D721Med (cell line): ENCODE measurements at regions not wholly inside any gene's neighbourhood (a gene's known extent, or its start where the extent isn't known, plus 50 kb on each side); places are given as distances from the start of the nearest gene placed in this dataset.

Source experiments
- DNase-seq: peaks from one replicate; pipeline ENCODE4 v3.0.0; 2011; ENCODE audit warnings: low spot score; ENCODE audit not compliant: insufficient read length
- FAIRE-seq: peaks from 2 replicates; lab custom pipeline; 2011; peaks lifted over from hg19 to GRCh38; lab: Jason Lieb, UNC
- TF ChIP-seq, protein P1 (sequence below): IDR thresholded peaks from 2 replicates; pipeline ENCODE4 v1.5.1; 2012; ENCODE audit warnings: mild to moderate bottlenecking, control low read depth; ENCODE audit not compliant: insufficient read depth; ENCODE audit errors: missing control alignments

DNA sequence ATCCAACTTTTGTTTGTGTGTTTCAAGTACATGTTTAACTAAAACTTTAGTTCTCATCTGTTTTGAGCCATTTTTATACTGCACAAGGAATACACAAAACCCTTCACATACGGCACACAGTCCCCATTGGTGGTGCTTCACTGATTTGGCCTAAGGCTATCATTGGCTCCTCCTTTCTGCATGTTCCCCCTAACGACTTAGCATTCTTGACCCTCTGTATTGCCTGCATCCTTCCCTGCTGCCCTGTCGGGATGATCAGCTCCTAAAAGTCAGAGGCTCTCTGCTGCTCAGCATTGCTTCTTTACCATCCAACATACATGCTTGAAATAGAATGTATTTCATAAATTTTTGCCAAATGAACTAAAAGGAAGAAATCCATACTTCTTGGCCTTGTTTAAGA is 111.4 kb upstream of the ABCB5 start:
- TF ChIP-seq, protein P1, sequence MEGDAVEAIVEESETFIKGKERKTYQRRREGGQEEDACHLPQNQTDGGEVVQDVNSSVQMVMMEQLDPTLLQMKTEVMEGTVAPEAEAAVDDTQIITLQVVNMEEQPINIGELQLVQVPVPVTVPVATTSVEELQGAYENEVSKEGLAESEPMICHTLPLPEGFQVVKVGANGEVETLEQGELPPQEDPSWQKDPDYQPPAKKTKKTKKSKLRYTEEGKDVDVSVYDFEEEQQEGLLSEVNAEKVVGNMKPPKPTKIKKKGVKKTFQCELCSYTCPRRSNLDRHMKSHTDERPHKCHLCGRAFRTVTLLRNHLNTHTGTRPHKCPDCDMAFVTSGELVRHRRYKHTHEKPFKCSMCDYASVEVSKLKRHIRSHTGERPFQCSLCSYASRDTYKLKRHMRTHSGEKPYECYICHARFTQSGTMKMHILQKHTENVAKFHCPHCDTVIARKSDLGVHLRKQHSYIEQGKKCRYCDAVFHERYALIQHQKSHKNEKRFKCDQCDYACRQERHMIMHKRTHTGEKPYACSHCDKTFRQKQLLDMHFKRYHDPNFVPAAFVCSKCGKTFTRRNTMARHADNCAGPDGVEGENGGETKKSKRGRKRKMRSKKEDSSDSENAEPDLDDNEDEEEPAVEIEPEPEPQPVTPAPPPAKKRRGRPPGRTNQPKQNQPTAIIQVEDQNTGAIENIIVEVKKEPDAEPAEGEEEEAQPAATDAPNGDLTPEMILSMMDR = no peak
- no peak for DNase-seq
- no peak for FAIRE-seq

DNA sequence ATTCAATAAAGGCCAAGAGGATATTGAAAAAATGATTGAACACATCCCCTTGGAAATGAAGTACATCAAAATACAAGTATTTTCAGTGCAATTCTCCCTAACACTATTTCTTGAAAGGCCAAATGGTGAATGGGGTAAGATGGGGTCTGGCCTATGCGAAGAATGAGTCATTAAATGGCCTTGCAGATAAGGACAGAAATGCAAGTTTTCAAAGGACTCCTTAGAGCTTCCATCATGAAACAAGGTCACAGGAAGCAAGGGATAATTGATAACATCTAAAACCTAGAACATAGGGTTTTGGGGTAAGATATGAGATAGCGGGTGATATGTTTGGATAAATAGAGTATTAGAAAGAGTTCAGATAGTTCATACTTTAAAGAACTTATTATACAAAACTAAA is 109.3 kb upstream of the ABCB5 start:
- FAIRE-seq = no peak
- DNase-seq = no peak
- TF ChIP-seq, protein P1 = no peak

DNA sequence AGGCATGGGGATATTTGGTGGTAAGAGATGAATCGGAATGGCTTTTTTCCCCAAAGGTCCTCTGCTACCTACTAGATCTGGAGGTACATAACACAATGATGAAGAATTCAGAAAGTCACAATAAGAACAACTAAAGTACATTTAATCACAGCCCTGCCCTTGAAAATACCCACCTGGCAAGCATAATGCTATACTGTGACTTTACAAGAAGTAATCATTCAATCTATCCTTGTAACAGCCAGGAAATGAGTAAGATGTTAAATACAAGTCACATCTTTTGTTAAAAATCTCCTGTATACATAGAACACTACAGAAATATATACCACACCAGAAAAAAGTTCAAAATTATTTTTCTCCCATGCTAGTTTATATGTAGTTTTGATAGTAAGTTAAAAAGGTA is 108.3 kb upstream of the ABCB5 start:
- no peak for FAIRE-seq

DNA sequence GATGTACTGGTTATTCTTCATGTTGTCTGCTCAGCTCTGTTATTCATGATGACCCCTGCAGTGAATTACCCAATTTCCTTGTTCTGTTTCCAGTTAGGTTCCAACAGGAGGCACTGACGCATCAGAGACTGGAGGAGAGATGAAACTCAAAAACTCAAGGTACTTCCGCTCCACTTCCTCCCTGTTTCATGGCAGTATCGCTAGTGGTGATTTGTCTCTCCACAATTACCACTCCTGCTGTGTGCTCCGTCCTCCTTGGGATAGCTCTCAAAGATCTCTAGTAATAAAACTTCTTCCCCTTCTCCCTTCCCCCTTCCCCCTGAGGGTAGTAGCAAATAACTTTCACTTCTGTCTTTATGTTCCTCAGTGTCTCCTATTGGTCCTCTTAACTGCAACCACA is 107.4 kb upstream of the ABCB5 start:
- no peak for FAIRE-seq

More for the DNA sequence above, 108.3 kb upstream of the ABCB5 start:
- no peak for DNase-seq
- TF ChIP-seq, protein P1 = no peak

DNA sequence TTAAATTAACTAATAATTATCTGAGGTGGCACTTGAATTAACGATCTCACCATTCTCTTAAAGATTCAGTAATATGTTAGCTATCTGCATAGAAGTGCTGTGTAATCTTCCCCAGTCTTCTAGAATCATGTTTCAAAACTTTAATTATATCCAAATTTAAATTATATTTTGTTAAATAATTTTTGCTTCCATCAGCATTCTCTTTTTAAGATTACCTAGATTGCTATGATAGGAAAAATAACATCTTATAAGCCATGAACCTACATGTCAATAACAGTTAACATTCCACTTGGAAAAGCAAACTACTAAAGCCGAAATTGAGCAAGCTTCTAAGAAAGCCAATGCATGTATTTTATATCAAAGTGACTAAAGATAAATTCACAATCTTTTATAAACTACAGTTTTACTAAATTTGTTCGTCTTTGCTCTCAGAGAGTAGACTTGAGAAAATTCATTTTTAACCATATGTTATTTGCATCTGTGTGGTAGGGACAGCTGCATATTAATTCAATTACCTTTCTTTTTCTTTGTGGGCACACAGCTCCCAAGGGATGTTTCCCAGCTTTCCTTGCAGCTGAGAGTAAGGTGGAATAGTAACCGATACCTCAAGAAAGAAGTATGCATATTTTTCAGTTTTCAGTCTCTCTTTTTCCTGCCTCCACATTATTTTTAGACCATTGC is 105.4 kb upstream of the ABCB5 start:
- TF ChIP-seq, protein P1 = no peak

More for the DNA sequence above, 107.4 kb upstream of the ABCB5 start:
- TF ChIP-seq, protein P1 = no peak
- no peak for DNase-seq

DNA sequence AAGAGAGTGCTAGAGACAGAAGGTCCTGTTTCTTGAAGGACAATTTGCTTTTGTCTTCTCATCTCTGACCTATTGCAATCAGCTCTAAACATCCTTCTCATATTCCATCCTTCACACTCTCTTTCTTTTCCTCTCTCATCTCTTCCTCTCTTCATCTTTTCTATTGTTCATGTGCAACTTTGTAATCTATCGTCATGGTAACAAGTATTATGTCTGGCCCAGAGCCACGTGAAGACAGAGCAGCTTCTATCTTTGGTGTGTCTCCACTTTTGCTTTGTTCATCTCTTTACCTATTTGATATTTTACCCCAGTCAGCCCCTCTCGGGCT is 104.9 kb upstream of the ABCB5 start:
- FAIRE-seq = no peak
- DNase-seq = no peak
- TF ChIP-seq, protein P1 = no peak

More for the DNA sequence above, 105.4 kb upstream of the ABCB5 start:
- no peak for DNase-seq
- no peak for FAIRE-seq

DNA sequence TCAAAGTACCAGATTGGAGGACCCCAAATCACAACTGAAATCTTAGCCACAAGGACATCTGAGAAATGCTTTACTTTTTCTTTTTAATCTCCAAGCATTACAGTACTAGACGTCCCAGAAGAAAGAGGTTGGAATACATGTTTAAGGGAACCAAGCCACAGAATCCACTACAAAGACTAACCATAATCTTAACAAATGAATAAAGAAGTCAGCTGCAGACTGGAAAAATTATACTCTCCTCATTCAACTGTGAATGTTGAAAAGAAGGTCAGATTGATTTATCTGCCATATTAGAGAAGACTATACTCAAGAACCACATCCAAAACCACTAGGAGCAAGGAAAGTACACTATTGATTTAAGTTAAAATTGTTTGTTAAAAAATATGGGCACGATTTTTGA is 102.1 kb upstream of the ABCB5 start:
- TF ChIP-seq, protein P1 = no peak
- no peak for FAIRE-seq
- no peak for DNase-seq
